Suprapubic skin (tissue), 4 donors: ENCODE measurements at regions not wholly inside any gene's neighbourhood (a gene's known extent, or its start where the extent isn't known, plus 50 kb on each side); places are given as distances from the start of the nearest gene placed in this dataset.

ENCODE experiments used
- CTCF ChIP-seq, 2 donors: fragments of 200-600 bp in 1 of 2; fragments of 450-650 bp in 1 of 2; sonication (generic) in 1 of 2; IDR thresholded peaks; one replicate each; pipeline ENCODE4 v1.5.1; 2016 to 2019; ENCODE audit warnings: antibody characterized with exemption in 2 of 2, mild to moderate bottlenecking in 1 of 2, moderate library complexity in 1 of 2
- EP300 ChIP-seq: sonication (generic); formaldehyde crosslinking; IDR thresholded peaks from one replicate; pipeline ENCODE4 v1.6.1; 2017; ENCODE audit warnings: antibody characterized with exemption
- POLR2AphosphoS5 ChIP-seq, 3 donors: sonication (generic); formaldehyde crosslinking; IDR thresholded peaks; one replicate each; pipeline ENCODE4 v1.6.1; 2017; ENCODE audit warnings: antibody characterized with exemption in 3 of 3

- TF ChIP-seq CTCF (IDR thresholded peaks at IDR 0.05) (no peak), EP300 (no peak), POLR2AphosphoS5 (IDR thresholded peaks at IDR 0.05) (no peak)
These were observed 991.8 kb upstream of the SLIT2 start for GRCh38 chr4:19259920-19260319.
